Adrenal gland (tissue), 9 donors: ENCODE measurements at regions not wholly inside any gene's neighbourhood (a gene's known extent, or its start where the extent isn't known, plus 50 kb on each side); places are given as distances from the start of the nearest gene placed in this dataset.

Source experiments
- DNase-seq, 7 donors: peaks; one replicate each; pipeline ENCODE4 v3.0.0-alpha.2; 2019 to 2020
- H3K27ac ChIP-seq, 5 donors: fragments of 200-600 bp; sonication (generic) in 4 of 5; 1 replicate in 3 of 5; 2 replicates in 2 of 5; pipeline versions ENCODE4 v1.5.1 to v1.8.0; 2016 to 2020; ENCODE audit warnings: mild to moderate bottlenecking in 1 of 5
- H3K27me3 ChIP-seq: fragments of 200-600 bp; 2 replicates; pipeline ENCODE4 v1.8.0; 2021
- H3K36me3 ChIP-seq, 2 donors: fragments of 200-600 bp; replicated peaks in 1 of 2; 1 replicate in 1 of 2; 2 replicates in 1 of 2; pipeline versions ENCODE4 v1.5.1 to v1.8.0; 2018 to 2022
- H3K4me1 ChIP-seq, 2 donors: fragments of 200-600 bp; replicated peaks in 1 of 2; 1 replicate in 1 of 2; 2 replicates in 1 of 2; pipeline versions ENCODE4 v1.5.1 to v1.8.0; 2018 to 2021
- H3K4me3 ChIP-seq, 4 donors: fragments of 200-600 bp; sonication (generic) in 3 of 4; one replicate each; pipeline ENCODE4 v1.5.1; 2016 to 2018
- H3K9me3 ChIP-seq, 3 donors: fragments of 200-600 bp; sonication (generic) in 1 of 3; replicated peaks in 1 of 3; 1 replicate in 2 of 3; 2 replicates in 1 of 3; pipeline versions ENCODE4 v1.5.1 to v1.8.0; 2016 to 2021
- POLR2A ChIP-seq, 2 donors: fragments of 450-650 bp; IDR thresholded peaks; one replicate each; pipeline ENCODE4 v1.6.1; 2017; ENCODE audit warnings: antibody characterized with exemption in 2 of 2, mild to moderate bottlenecking in 2 of 2, moderate library complexity in 1 of 2
- WGBS, 4 donors: extraction: QIAGEN DNeasy Blood & Tissue Kit in 2 of 4; methylation state at CpG; one replicate each; pipeline versions ENCODE4 v1.1.5 to v1.1.7; 2013 to 2017; 5-methylcytosine and 5-hydroxymethylcytosine counted together
- intact Hi-C, 2 donors: fragments of 100-400 bp; cut with DNase I; formaldehyde crosslinking; loops; one replicate each; pipeline versions ENCODE4 v1.14.1 to v1.15.0; 2022 to 2023
- TF ChIP-seq, protein P1 (sequence below), 6 experiments: fragments of 450-650 bp in 4 of 6; fragments of 200-600 bp in 2 of 6; sonication (generic) in 1 of 6; IDR thresholded peaks; 1 replicate in 5 of 6; 2 replicates in 1 of 6; pipeline versions ENCODE4 v1.5.1 to v1.8.0; 2016 to 2021; ENCODE audit warnings: antibody characterized with exemption in 6 of 6, mild to moderate bottlenecking in 2 of 6, moderate library complexity in 1 of 6
- donor health status: healthy with polysubstance abuse.
- donor health status: Bipolar disorder and iron deficiency.
- donor health status: DM: yes; HTN: yes; CAD: no.
- donor health status: DM: no; HTN: no; CAD: no.
- donor health status: DM: no; HTN: no; CAD: no.

DNA sequence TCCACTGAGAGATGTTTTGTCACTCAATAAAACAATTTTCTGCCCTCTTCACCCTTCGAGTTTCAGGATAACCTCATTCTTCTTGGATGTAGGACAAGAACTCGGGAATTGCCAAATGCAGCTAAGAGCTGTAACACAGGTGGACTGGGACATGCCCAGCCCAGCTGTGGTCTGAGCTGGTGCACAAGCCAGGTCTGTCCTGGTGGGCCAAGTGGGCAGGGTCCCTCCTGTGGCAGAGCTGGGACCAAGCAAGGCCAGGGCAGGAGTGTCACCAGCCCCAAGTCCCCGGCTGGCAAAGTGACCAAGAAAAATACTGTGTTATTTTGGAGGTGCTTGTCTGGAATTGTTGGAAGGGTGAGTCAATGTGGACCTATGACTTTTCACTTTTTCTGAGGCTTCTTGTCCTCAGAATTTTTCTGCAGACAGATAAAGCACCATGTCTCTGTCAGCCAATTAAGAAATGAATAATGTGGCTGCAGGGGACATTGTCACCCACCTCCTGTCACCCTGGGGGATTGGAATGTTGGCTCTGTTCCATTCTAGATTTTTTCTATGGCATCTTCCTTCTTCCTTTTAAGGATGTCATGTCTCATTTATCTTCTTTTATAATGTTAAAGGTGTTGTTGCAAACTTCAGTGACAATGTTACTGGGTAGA is 645.2 kb upstream of the EPHA6 start:
- no peaks in the 10 kb centered on the region for H3K36me3 ChIP-seq
- intact Hi-C loops: no loop called here
- no peak overlapping the region for H3K27ac ChIP-seq
- H3K27me3 ChIP-seq: no peaks in the 10 kb centered on the region
- no peaks in the 10 kb centered on the region for H3K4me1 ChIP-seq
- H3K4me3 ChIP-seq: no peak overlapping the region
- DNase-seq: no peak
- H3K9me3 ChIP-seq: no peaks in the 10 kb centered on the region
- WGBS, 4 donors: 59 to 73% (median 66%) methylated on average over 3 of the region's 3 CpGs
- TF ChIP-seq POLR2A (IDR thresholded peaks at IDR 0.05): no peak
- TF ChIP-seq, protein P1, sequence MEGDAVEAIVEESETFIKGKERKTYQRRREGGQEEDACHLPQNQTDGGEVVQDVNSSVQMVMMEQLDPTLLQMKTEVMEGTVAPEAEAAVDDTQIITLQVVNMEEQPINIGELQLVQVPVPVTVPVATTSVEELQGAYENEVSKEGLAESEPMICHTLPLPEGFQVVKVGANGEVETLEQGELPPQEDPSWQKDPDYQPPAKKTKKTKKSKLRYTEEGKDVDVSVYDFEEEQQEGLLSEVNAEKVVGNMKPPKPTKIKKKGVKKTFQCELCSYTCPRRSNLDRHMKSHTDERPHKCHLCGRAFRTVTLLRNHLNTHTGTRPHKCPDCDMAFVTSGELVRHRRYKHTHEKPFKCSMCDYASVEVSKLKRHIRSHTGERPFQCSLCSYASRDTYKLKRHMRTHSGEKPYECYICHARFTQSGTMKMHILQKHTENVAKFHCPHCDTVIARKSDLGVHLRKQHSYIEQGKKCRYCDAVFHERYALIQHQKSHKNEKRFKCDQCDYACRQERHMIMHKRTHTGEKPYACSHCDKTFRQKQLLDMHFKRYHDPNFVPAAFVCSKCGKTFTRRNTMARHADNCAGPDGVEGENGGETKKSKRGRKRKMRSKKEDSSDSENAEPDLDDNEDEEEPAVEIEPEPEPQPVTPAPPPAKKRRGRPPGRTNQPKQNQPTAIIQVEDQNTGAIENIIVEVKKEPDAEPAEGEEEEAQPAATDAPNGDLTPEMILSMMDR (IDR thresholded peaks at IDR 0.05): no peak

DNA sequence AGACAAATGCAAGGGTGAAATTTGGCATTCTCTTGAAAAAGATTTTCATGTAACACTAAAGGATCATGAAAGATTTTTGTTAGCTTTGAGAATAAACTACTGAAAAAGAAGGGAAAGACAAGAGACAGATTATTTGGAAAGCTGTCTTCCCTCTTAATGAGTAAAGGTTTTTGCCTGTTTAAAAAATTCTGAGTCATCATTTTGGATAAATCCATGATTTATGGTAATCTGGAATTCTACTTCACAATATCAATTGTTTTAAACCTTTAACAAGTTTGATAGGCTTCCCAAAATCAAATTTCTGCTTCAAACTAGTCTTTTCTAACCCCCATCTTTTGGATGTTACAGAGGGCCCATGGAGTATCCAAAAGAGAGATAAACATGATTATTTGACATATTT is 641.5 kb upstream of the EPHA6 start:
- Histone ChIP-seq H3K36me3 (no peaks in the 10 kb centered on the region), H3K9me3 (no peaks in the 10 kb centered on the region), H3K4me3 (no peak overlapping the region), H3K27me3 (no peaks in the 10 kb centered on the region), H3K4me1 (no peaks in the 10 kb centered on the region), H3K27ac (no peak overlapping the region)
- intact Hi-C loops: no loop called here
- no peak for DNase-seq
- no peak for TF ChIP-seq POLR2A (IDR thresholded peaks at IDR 0.05)
- TF ChIP-seq, protein P1 (IDR thresholded peaks at IDR 0.05): no peak

DNA sequence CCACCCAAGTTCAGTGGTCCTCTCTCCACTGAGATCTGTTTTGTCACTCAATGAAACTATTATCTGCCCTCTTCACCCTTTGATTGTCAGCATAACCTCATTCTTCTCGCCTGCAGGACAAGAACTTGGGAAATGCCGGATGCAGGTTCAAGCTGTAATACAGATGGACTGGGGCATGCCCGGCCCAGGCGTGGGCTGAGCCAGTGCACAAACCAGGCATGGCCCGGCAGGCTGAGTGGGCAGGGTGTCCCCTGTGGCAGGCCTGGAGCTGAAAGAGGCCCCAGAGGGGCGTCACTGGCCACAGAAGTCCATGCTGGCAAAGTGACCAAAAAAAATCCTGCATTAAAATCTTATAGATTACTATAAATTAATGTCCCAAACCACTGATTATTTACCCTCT is 638.9 kb upstream of the EPHA6 start:
- Histone ChIP-seq H3K9me3 (no peaks in the 10 kb centered on the region), H3K36me3 (no peaks in the 10 kb centered on the region), H3K4me3 (no peak overlapping the region), H3K4me1 (no peaks in the 10 kb centered on the region), H3K27me3 (no peaks in the 10 kb centered on the region), H3K27ac (no peak overlapping the region)
- WGBS, 4 donors: 76 to 81% (median 80%) methylated on average over 6 of the region's 6 CpGs
- no peak for DNase-seq
- TF ChIP-seq POLR2A (IDR thresholded peaks at IDR 0.05): no peak
- TF ChIP-seq, protein P1 (IDR thresholded peaks at IDR 0.05): no peak
- intact Hi-C loops: no loop called here

DNA sequence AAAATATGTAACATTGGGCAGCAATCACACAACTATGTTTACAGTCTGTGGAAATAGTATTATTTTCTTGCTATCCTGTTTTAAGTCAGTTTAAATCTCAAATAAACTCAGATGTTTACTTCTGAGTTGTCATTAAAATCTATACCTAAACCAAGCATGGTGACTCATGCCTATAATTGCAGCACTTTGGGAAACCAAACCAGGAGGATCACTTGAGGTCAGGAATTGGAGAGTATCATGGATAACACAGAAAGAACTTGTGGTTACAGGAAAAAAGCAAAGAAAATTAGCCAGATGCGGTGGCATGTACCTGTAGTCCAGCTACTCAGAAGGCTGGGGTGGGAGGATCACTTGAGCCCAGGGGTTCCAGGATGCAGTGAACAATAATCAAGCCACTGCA is 631.6 kb upstream of the EPHA6 start:
- intact Hi-C loops: no loop called here
- no peaks in the 10 kb centered on the region for H3K9me3 ChIP-seq
- WGBS, 4 donors: 81 to 100% (median 92%) methylated on average over 1 of the region's 1 CpG
- TF ChIP-seq, protein P1 (IDR thresholded peaks at IDR 0.05): no peak
- TF ChIP-seq POLR2A (IDR thresholded peaks at IDR 0.05): no peak
- no peaks in the 10 kb centered on the region for H3K4me1 ChIP-seq
- no peaks in the 10 kb centered on the region for H3K36me3 ChIP-seq
- DNase-seq: no peak
- H3K27ac ChIP-seq: no peak overlapping the region
- no peaks in the 10 kb centered on the region for H3K27me3 ChIP-seq
- no peak overlapping the region for H3K4me3 ChIP-seq
